ENCODE measurements at regions not wholly inside any gene's neighbourhood (a gene's known extent, or its start where the extent isn't known, plus 50 kb on each side); places are given as distances from the start of the nearest gene placed in this dataset.

DNA sequence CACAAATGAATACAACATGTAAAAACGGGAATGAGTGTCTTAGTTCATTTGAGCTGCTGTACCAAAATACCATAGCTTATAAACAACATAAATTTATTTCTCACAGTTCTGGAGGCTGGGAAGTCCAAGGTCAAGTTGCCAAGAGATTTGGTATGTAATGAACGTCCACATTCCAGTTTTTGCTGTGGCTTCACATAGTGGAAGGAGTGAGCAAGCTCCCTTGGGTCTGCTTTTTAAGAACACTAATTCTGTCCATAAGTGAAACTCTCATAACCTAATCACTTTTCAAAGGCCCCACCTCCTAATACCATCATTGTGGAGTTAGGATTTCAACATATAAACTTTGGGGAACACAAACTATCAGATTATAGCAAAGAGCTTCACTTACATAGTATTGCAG is 1189.6 kb downstream of the PCDH9 start:
- H3K4me3 Mint-ChIP-seq (ENCODE audit: unreplicated experiment), result no peak overlapping the region
- DNase-seq (ENCODE audit: extremely low spot score, unreplicated experiment), result no peak
- no peaks in the 10 kb centered on the region for H3K36me3 Mint-ChIP-seq (ENCODE audit: unreplicated experiment)
- no peaks in the 10 kb centered on the region for H3K27me3 Mint-ChIP-seq (ENCODE audit: unreplicated experiment)
- H3K9me3 Mint-ChIP-seq (ENCODE audit: unreplicated experiment), result no peaks in the 10 kb centered on the region
- no peak overlapping the region for H3K27ac Mint-ChIP-seq (ENCODE audit: unreplicated experiment)
- TF ChIP-seq, protein P1, sequence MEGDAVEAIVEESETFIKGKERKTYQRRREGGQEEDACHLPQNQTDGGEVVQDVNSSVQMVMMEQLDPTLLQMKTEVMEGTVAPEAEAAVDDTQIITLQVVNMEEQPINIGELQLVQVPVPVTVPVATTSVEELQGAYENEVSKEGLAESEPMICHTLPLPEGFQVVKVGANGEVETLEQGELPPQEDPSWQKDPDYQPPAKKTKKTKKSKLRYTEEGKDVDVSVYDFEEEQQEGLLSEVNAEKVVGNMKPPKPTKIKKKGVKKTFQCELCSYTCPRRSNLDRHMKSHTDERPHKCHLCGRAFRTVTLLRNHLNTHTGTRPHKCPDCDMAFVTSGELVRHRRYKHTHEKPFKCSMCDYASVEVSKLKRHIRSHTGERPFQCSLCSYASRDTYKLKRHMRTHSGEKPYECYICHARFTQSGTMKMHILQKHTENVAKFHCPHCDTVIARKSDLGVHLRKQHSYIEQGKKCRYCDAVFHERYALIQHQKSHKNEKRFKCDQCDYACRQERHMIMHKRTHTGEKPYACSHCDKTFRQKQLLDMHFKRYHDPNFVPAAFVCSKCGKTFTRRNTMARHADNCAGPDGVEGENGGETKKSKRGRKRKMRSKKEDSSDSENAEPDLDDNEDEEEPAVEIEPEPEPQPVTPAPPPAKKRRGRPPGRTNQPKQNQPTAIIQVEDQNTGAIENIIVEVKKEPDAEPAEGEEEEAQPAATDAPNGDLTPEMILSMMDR (IDR thresholded peaks at IDR 0.05), result no peak
- H3K4me1 Mint-ChIP-seq (ENCODE audit: unreplicated experiment), result no peaks in the 10 kb centered on the region

DNA sequence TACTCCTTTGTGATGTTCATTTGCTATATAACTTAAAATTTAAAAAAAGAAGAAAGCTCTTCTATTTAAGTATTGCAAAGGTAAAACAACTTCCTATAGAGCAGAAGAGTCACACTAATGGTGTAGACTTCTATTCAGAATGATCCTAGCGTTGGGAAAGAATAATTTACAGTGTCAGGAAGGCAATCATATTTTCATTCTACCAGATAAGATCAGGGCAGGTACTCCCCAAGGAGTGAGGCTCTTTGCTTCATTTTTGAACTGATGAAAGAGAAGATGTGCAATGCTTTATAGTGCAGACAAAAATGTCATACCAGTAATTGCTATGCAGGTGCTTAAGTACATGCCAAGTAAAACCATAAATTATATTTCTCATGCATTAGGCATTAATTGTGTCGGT is 1193.0 kb downstream of the PCDH9 start:
- Mint-ChIP-seq H3K27me3 (ENCODE audit: unreplicated experiment) (no peaks in the 10 kb centered on the region), H3K4me3 (ENCODE audit: unreplicated experiment) (no peak overlapping the region)

DNA sequence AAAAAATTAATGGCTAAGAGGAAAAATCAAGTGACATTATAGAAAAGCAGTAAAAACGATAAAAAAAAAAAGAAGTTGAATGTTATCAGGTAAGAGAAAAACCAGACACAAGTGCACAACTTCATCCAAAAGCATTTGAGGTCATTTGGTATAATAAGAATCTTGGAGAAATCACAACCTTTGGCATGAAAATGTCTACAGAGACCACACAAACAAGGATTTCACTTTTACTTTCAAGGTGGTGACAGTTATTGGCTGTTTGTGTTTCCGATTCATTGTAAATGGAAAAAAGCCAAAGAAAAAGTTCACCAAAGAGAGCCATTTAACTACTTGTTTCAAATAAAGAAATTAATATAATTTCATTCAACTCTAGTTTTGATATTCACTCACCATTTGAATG is 1193.5 kb downstream of the PCDH9 start:
- Mint-ChIP-seq H3K4me3 (ENCODE audit: unreplicated experiment) (no peak overlapping the region), H3K27me3 (ENCODE audit: unreplicated experiment) (no peaks in the 10 kb centered on the region), H3K4me1 (ENCODE audit: unreplicated experiment) (no peaks in the 10 kb centered on the region), H3K27ac (ENCODE audit: unreplicated experiment) (no peak overlapping the region), H3K36me3 (ENCODE audit: unreplicated experiment) (no peaks in the 10 kb centered on the region), H3K9me3 (ENCODE audit: unreplicated experiment) (no peaks in the 10 kb centered on the region)
- no peak for DNase-seq (ENCODE audit: extremely low spot score, unreplicated experiment)
- TF ChIP-seq, protein P1 (IDR thresholded peaks at IDR 0.05), result no peak

More for the DNA sequence above, 1193.0 kb downstream of the PCDH9 start:
- Mint-ChIP-seq H3K4me1 (ENCODE audit: unreplicated experiment) (no peaks in the 10 kb centered on the region), H3K36me3 (ENCODE audit: unreplicated experiment) (no peaks in the 10 kb centered on the region), H3K27ac (ENCODE audit: unreplicated experiment) (no peak overlapping the region), H3K9me3 (ENCODE audit: unreplicated experiment) (no peaks in the 10 kb centered on the region)
- TF ChIP-seq, protein P1 (IDR thresholded peaks at IDR 0.05), result no peak
- DNase-seq (ENCODE audit: extremely low spot score, unreplicated experiment), result no peak

DNA sequence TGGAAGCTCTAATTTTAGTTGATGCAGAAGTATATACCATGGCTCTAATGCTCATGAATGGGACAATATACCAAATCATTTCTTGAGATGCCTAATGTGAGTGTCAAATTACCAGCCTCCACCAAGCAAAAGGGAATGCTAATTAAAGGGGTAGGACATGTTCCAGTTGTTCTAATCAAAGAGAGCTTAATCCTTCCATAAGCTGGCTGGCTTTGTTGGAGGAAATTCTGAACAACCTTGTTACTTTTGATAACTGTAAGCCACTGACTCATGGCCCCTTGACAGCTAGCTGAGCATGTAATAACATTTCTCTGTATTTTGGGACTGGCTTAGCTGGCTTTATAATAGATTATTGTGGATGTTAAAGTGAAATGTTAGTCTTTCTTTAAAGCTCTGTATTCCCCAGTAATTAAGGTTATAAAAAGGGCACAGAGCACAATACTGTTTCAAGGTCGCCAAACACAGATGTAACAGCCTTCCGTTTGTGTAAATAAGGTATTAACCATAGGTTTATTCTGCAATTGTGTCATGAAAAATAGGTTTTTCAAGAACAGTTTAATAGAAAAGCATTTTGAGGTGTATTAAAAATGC is 1194.0 kb downstream of the PCDH9 start:
- no peak overlapping the region for H3K4me3 Mint-ChIP-seq (ENCODE audit: unreplicated experiment)

DNA sequence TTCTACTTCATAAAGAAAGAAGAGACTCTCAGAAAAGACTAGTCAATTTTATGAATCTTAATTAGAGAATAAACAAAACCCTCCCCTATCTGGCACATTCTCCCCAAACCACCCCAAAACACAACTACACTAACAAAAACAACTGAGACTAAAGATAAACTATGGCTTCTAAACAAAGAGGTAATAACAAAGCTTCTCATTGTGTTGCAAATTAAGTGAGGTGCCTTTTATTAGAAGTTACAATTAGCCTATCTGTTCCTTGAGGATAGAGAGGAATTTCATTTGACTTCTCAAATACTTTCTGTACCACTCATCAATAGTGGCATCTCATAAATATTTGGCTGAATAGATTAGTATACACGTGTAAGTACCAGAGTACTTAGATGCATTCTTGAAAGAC is 1196.2 kb downstream of the PCDH9 start:
- no peak overlapping the region for H3K27ac Mint-ChIP-seq (ENCODE audit: unreplicated experiment)
- H3K4me3 Mint-ChIP-seq (ENCODE audit: unreplicated experiment), result no peak overlapping the region
- H3K9me3 Mint-ChIP-seq (ENCODE audit: unreplicated experiment), result no peaks in the 10 kb centered on the region
- no peak for DNase-seq (ENCODE audit: extremely low spot score, unreplicated experiment)
- H3K27me3 Mint-ChIP-seq (ENCODE audit: unreplicated experiment), result no peaks in the 10 kb centered on the region
- no peaks in the 10 kb centered on the region for H3K36me3 Mint-ChIP-seq (ENCODE audit: unreplicated experiment)
- H3K4me1 Mint-ChIP-seq (ENCODE audit: unreplicated experiment), result no peaks in the 10 kb centered on the region
- TF ChIP-seq, protein P1 (IDR thresholded peaks at IDR 0.05), result no peak

More for the DNA sequence above, 1194.0 kb downstream of the PCDH9 start:
- Mint-ChIP-seq H3K27ac (ENCODE audit: unreplicated experiment) (no peak overlapping the region), H3K36me3 (ENCODE audit: unreplicated experiment) (no peaks in the 10 kb centered on the region), H3K27me3 (ENCODE audit: unreplicated experiment) (no peaks in the 10 kb centered on the region), H3K9me3 (ENCODE audit: unreplicated experiment) (no peaks in the 10 kb centered on the region), H3K4me1 (ENCODE audit: unreplicated experiment) (no peaks in the 10 kb centered on the region)
- DNase-seq (ENCODE audit: extremely low spot score, unreplicated experiment), result no peak
- TF ChIP-seq, protein P1 (IDR thresholded peaks at IDR 0.05), result no peak
